NCI-H1694 treated with DMSO at 0.1 percent for 48 hours (cell line): ENCODE measurements at regions not wholly inside any gene's neighbourhood (a gene's known extent, or its start where the extent isn't known, plus 50 kb on each side); places are given as distances from the start of the nearest gene placed in this dataset.

Experiments
- DNase-seq: peaks from one replicate; lab custom pipeline; 2025; lab: John Stamatoyannopoulos, UW

- no peak for DNase-seq
These were observed 334.3 kb upstream of the GATB start for GRCh38 chr4:152094970-152095700.

GRCh38 chr4:152091405-152091804 lies 330.6 kb upstream of the GATB start:
- no peak for DNase-seq

GRCh38 chr4:152090543-152090942 lies 329.7 kb upstream of the GATB start:
- no peak for DNase-seq

GRCh38 chr4:152089584-152089983 lies 328.8 kb upstream of the GATB start:
- DNase-seq = no peak

GRCh38 chr4:152087335-152087734 lies 326.5 kb upstream of the GATB start:
- no peak for DNase-seq

GRCh38 chr4:152085657-152086056 lies 324.9 kb upstream of the GATB start:
- DNase-seq = no peak

- DNase-seq = no peak
These were observed 322.5 kb upstream of the GATB start for GRCh38 chr4:152083338-152083737.

GRCh38 chr4:152081024-152081423 lies 320.2 kb upstream of the GATB start:
- no peak for DNase-seq

- no peak for DNase-seq
These were observed 318.9 kb upstream of the GATB start for GRCh38 chr4:152079543-152080293.

GRCh38 chr4:152079079-152079478 lies 318.3 kb upstream of the GATB start:
- no peak for DNase-seq

- no peak for DNase-seq
These were observed 316.8 kb upstream of the GATB start for GRCh38 chr4:152077582-152077981.

- no peak for DNase-seq
These were observed 314.6 kb upstream of the GATB start for GRCh38 chr4:152075253-152075928.

- DNase-seq = no peak
These were observed 313.8 kb upstream of the GATB start for GRCh38 chr4:152074573-152074972.

- DNase-seq = no peak
These were observed 313.3 kb upstream of the GATB start for GRCh38 chr4:152074088-152074437.

GRCh38 chr4:152073351-152074087 lies 312.7 kb upstream of the GATB start:
- no peak for DNase-seq

GRCh38 chr4:152072906-152073305 lies 312.1 kb upstream of the GATB start:
- DNase-seq = no peak

GRCh38 chr4:152072001-152072485 lies 311.2 kb upstream of the GATB start:
- no peak for DNase-seq

GRCh38 chr4:152070854-152071253 lies 310.0 kb upstream of the GATB start:
- DNase-seq = no peak

- no peak for DNase-seq
These were observed 308.1 kb upstream of the GATB start for GRCh38 chr4:152068866-152069265.

- no peak for DNase-seq
These were observed 304.7 kb upstream of the GATB start for GRCh38 chr4:152065545-152065944.

- DNase-seq = no peak
These were observed 303.9 kb upstream of the GATB start for GRCh38 chr4:152064753-152065152.

GRCh38 chr4:152064282-152064681 lies 303.5 kb upstream of the GATB start:
- no peak for DNase-seq
